IMR-90 (cell line): ENCODE measurements at regions not wholly inside any gene's neighbourhood (a gene's known extent, or its start where the extent isn't known, plus 50 kb on each side); places are given as distances from the start of the nearest gene placed in this dataset.
A peak's percentile ranks its signal among the peaks of the same experiment; 100 is the strongest.

ENCODE experiments used
- ATAC-seq: fragments of 200-7000 bp; cut with Tn5 transposase; 2 replicates; pipeline ENCODE4 v1.9.1; 2020; ENCODE audit warnings: low read depth, mild to moderate bottlenecking, moderate library complexity
- BruUV-seq: library from RNA; stranded (reverse); fragments of 400-500 nt; replicated peaks from 2 replicates; lab custom pipeline; 2021; lab: Mats Ljungman, UMichigan
- CTCF ChIA-PET: fragments of 300-600 bp; formaldehyde crosslinking; extraction: SDS; loops from one replicate; lab custom pipeline; 2021; ENCODE audit warnings: antibody characterized with exemption; lab: Yijun Ruan, JAX
- POLR2A ChIA-PET: fragments of 300-600 bp; sonication (Branson Sonifier 250); formaldehyde crosslinking; loops from one replicate; lab custom pipeline; 2022; ENCODE audit warnings: antibody characterized with exemption; ENCODE audit not compliant: unreplicated experiment; lab: Charles Lee
- DNase-seq: peaks from one replicate; pipeline ENCODE4 v3.0.0; 2013
- H2AFZ ChIP-seq: replicated peaks from 2 replicates; pipeline ENCODE3; 2013; ENCODE audit warnings: low read length, mild to moderate bottlenecking; ENCODE audit not compliant: poor library complexity
- H2AK5ac ChIP-seq: 2 replicates; pipeline ENCODE4 v1.6.1; 2013; ENCODE audit warnings: low read depth, low read length, inconsistent platforms
- H2AK9ac ChIP-seq: replicated peaks from 2 replicates; pipeline ENCODE3; 2013; ENCODE audit warnings: mild to moderate bottlenecking, low read depth, low read length, moderate library complexity; ENCODE audit not compliant: poor library complexity
- H2BK120ac ChIP-seq: 2 replicates; pipeline ENCODE4 v1.6.1; 2013; ENCODE audit warnings: low read depth, low read length, inconsistent platforms
- H2BK15ac ChIP-seq: 3 replicates; pipeline ENCODE4 v1.6.1; 2013; ENCODE audit warnings: low read depth, low read length, inconsistent platforms
- H2BK20ac ChIP-seq: 2 replicates; pipeline ENCODE4 v1.6.1; 2013; ENCODE audit warnings: low read depth, mild to moderate bottlenecking, inconsistent platforms, low read length, moderate library complexity
- H2BK5ac ChIP-seq: 2 replicates; pipeline ENCODE4 v1.6.1; 2013; ENCODE audit warnings: mild to moderate bottlenecking, low read depth, low read length, inconsistent platforms; ENCODE audit not compliant: poor library complexity, severe bottlenecking
- H3K14ac ChIP-seq: replicated peaks from 2 replicates; pipeline ENCODE4 v1.6.1; 2013; ENCODE audit warnings: low read depth, low read length, inconsistent platforms
- H3K18ac ChIP-seq: 2 replicates; pipeline ENCODE4 v1.6.1; 2013; ENCODE audit warnings: low read depth, low read length, control low read depth
- H3K23ac ChIP-seq: 2 replicates; pipeline ENCODE4 v1.6.1; 2013; ENCODE audit warnings: low read depth, low read length, inconsistent platforms
- H3K27ac ChIP-seq: 2 replicates; pipeline ENCODE4 v1.5.1; 2013; ENCODE audit warnings: mild to moderate bottlenecking, control low read depth, low read length; ENCODE audit not compliant: insufficient read depth
- H3K27me3 ChIP-seq: 2 replicates; pipeline ENCODE4 v1.6.1; 2013; ENCODE audit warnings: low read length; ENCODE audit not compliant: control insufficient read depth, insufficient read depth
- H3K36me3 ChIP-seq: 2 replicates; pipeline ENCODE4 v1.6.1; 2013; ENCODE audit warnings: low read length, mixed read lengths; ENCODE audit not compliant: control insufficient read depth, insufficient read depth
- H3K4ac ChIP-seq: 2 replicates; pipeline ENCODE4 v1.6.1; 2013; ENCODE audit warnings: low read depth, low read length, inconsistent platforms
- H3K4me1 ChIP-seq: 2 replicates; pipeline ENCODE4 v1.6.1; 2013; ENCODE audit warnings: low read length, mixed read lengths; ENCODE audit not compliant: control insufficient read depth, insufficient read depth
- H3K4me2 ChIP-seq: 2 replicates; pipeline ENCODE4 v1.6.1; 2013; ENCODE audit warnings: low read depth, mild to moderate bottlenecking, control low read depth, low read length, moderate library complexity
- H3K4me3 ChIP-seq: 2 replicates; pipeline ENCODE4 v1.5.1; 2013; ENCODE audit warnings: low read depth, mild to moderate bottlenecking, control low read depth, low read length, moderate library complexity; ENCODE audit not compliant: insufficient read depth
- H3K56ac ChIP-seq: 2 replicates; pipeline ENCODE4 v1.6.1; 2013; ENCODE audit warnings: low read length, inconsistent platforms; ENCODE audit not compliant: insufficient read depth; ENCODE audit errors: extremely low read depth
- H3K79me1 ChIP-seq, 2 experiments: 2 replicates each; pipeline ENCODE4 v1.6.1; 2013; ENCODE audit warnings: low read length in 2 of 2, inconsistent platforms in 1 of 2, low read depth in 1 of 2
- H3K9ac ChIP-seq: 2 replicates; pipeline ENCODE4 v1.6.1; 2013; ENCODE audit warnings: low read depth, low read length, control low read depth
- H3K9me1 ChIP-seq: 2 replicates; pipeline ENCODE4 v1.6.1; 2013; ENCODE audit warnings: low read length, inconsistent platforms; ENCODE audit not compliant: insufficient read depth
- H3K9me3 ChIP-seq: 2 replicates; pipeline ENCODE4 v1.6.1; 2013; ENCODE audit warnings: low read length; ENCODE audit not compliant: control insufficient read depth, insufficient read depth
- H4K20me1 ChIP-seq: 2 replicates; pipeline ENCODE4 v1.6.1; 2013; ENCODE audit warnings: low read length, inconsistent platforms; ENCODE audit not compliant: insufficient read depth
- H4K5ac ChIP-seq: 2 replicates; pipeline ENCODE4 v1.6.1; 2013; ENCODE audit warnings: mild to moderate bottlenecking, low read depth, low read length, control low read depth
- H4K8ac ChIP-seq, 2 experiments: 2 replicates each; pipeline ENCODE4 v1.6.1; 2013; ENCODE audit warnings: low read depth in 2 of 2, low read length in 2 of 2, control low read depth in 1 of 2, inconsistent platforms in 1 of 2
- H4K91ac ChIP-seq: 2 replicates; pipeline ENCODE4 v1.6.1; 2013; ENCODE audit warnings: low read depth, low read length, inconsistent platforms; ENCODE audit not compliant: insufficient read depth
- BHLHE40 ChIP-seq: fragments of 150-350 bp; IDR thresholded peaks from 2 replicates; pipeline ENCODE4 v1.6.1; 2016; ENCODE audit warnings: mild to moderate bottlenecking, low read depth, low read length
- CHD1 ChIP-seq: IDR thresholded peaks from 2 replicates; pipeline ENCODE4 v1.6.1; 2012; ENCODE audit warnings: low read depth, low read length, improper control_type of control experiment
- FOS ChIP-seq: fragments of 150-350 bp; IDR thresholded peaks from 2 replicates; pipeline ENCODE4 v1.6.1; 2016; ENCODE audit warnings: low read depth, low read length
- MAFK ChIP-seq: IDR thresholded peaks from 2 replicates; pipeline ENCODE4 v1.6.1; 2012; ENCODE audit warnings: low read depth, low read length, improper control_type of control experiment
- MXI1 ChIP-seq: IDR thresholded peaks from 2 replicates; pipeline ENCODE4 v1.6.1; 2012; ENCODE audit warnings: low read depth, mild to moderate bottlenecking, low read length, moderate library complexity, borderline replicate concordance
- POLR2A ChIP-seq: IDR thresholded peaks from 2 replicates; pipeline ENCODE4 v1.6.1; 2012; ENCODE audit warnings: mild to moderate bottlenecking, low read depth, low read length
- RAD21 ChIP-seq: IDR thresholded peaks from 2 replicates; pipeline ENCODE4 v1.6.1; 2012; ENCODE audit warnings: low read length, improper control_type of control experiment
- RCOR1 ChIP-seq: IDR thresholded peaks from 2 replicates; pipeline ENCODE4 v1.6.1; 2012; ENCODE audit warnings: mild to moderate bottlenecking, low read length, improper control_type of control experiment; ENCODE audit not compliant: insufficient replicate concordance
- RFX5 ChIP-seq: IDR thresholded peaks from 2 replicates; pipeline ENCODE4 v1.8.0; 2012; ENCODE audit warnings: low read depth, mild to moderate bottlenecking, low read length, moderate library complexity
- SMC3 ChIP-seq: fragments of 150-350 bp; IDR thresholded peaks from 2 replicates; pipeline ENCODE4 v1.6.1; 2016; ENCODE audit warnings: low read depth, mild to moderate bottlenecking, antibody characterized with exemption, low read length, moderate library complexity
- WGBS, 2 experiments: methylation state at CpG; one replicate each; pipeline versions ENCODE4 v1.1.5 to v1.1.7; 2013; ENCODE audit warnings: missing lambda C conversion rate in 2 of 2; ENCODE audit not compliant: insufficient read length in 1 of 2; ENCODE audit errors: extremely low coverage in 2 of 2; 5-methylcytosine and 5-hydroxymethylcytosine counted together
- dilution Hi-C: fragments of 300-500 bp; cut with HindIII; formaldehyde crosslinking; loops from one replicate; pipeline ENCODE4 v1.14.3; 2018; ENCODE audit warnings: low sequenced_read_pairs; ENCODE audit not compliant: unreplicated experiment
- in situ Hi-C: fragments of 300-500 bp; cut with MboI; formaldehyde crosslinking; loops from 3 replicates; pipeline ENCODE4 v1.14.3; 2019; ENCODE audit warnings: low sequenced_read_pairs, inconsistent platforms, mixed read lengths
- intact Hi-C: fragments of 100-400 bp; cut with micrococcal nuclease; formaldehyde crosslinking; loops from 2 replicates; pipeline ENCODE4 v1.10.0; 2022
- TF ChIP-seq, protein P1 (sequence below): fragments of 150-350 bp; IDR thresholded peaks from 2 replicates; pipeline ENCODE4 v1.6.1; 2017; ENCODE audit warnings: mild to moderate bottlenecking, antibody characterized with exemption, low read length, low read depth

DNA sequence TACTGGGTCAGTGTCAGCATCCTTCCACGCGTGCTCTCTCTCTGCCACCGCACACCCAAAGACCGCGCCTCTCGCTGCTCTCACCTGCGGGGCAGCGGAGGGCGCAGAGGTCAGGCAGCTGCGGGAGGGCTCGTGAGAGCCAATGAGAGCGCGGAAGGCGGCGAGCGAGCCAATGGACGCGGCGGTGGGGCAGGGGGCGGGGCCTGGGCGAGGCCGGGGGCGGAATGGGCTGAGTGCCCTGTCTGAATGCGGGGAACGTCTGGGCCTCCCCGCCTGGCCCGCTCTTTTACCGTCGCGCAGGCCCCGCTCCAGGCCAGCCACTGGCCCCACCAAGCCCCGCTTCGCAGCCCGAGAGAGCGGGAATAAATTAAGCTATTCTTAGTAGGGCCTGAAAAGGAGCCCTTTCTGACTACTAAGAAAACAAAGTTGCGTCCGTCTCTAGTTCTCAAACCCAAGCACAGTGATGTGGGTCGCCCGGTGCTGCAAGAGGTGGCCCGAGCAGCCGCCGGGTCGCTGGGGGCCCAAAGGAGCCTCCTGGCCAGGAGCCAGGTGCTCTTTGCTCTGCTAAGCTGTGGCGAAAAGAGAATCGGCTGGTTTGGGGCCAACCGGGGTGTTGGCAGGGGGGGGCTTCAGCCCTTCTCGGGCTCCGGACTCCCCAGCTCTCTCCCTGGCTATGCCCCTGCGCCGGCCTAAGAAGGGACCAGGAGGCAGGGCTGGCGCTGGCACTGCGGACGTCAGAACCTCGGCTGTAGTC lies 81.1 kb upstream of the GLI2 start:
- in situ Hi-C loops, result no loop called here
- no peak overlapping the region for H3K56ac ChIP-seq
- H2BK5ac ChIP-seq, result no peak overlapping the region
- no peak overlapping the region for H3K27ac ChIP-seq
- no peaks in the 10 kb centered on the region for H3K9me1 ChIP-seq
- H3K9me3 ChIP-seq, result peaks cover 19% of the 10 kb centered on the region
- no peaks in the 10 kb centered on the region for H3K79me1 ChIP-seq
- no peaks in the 10 kb centered on the region for H4K20me1 ChIP-seq
- intact Hi-C loops, result no loop called here
- 53% methylated on average over 28 of the region's 54 CpGs; no CpG with 5 or more reads in 1 of the 2 experiments for WGBS, 2 experiments
- BruUV-seq, result no TSS peak
- no peak overlapping the region for H3K23ac ChIP-seq
- no peak overlapping the region for H4K8ac ChIP-seq
- DNase-seq (no peak), ATAC-seq (no peak)
- H4K5ac ChIP-seq, result no peak overlapping the region
- dilution Hi-C loops, result no loop called here
- H3K4me3 ChIP-seq, result no peak overlapping the region
- ChIA-PET CTCF (no interaction called here), POLR2A (no interaction called here)
- no peak overlapping the region for H2BK120ac ChIP-seq
- H3K14ac ChIP-seq, result no peak overlapping the region
- no peak overlapping the region for H3K4ac ChIP-seq
- H3K4me1 ChIP-seq, result peaks cover 3% of the 10 kb centered on the region; the same call in 1 of the 2 replicates
- no peak overlapping the region; the same call in 2 of the 3 replicates for H2BK15ac ChIP-seq
- 0 out of 2 replicates have a peak overlapping the region, but pooled peaks have one; percentile 17 for H2AK5ac ChIP-seq
- no peak overlapping the region for H3K18ac ChIP-seq
- no peak overlapping the region for H2AK9ac ChIP-seq
- H3K27me3 ChIP-seq, result peaks cover 5% of the 10 kb centered on the region; the same call in 1 of the 2 replicates
- no peak overlapping the region; the same call in 1 of the 2 replicates for H4K91ac ChIP-seq
- H3K4me2 ChIP-seq, result no peak overlapping the region
- H2BK20ac ChIP-seq, result no peak overlapping the region
- TF ChIP-seq MXI1 (no peak), RFX5 (no peak), FOS (no peak), POLR2A (no peak), SMC3 (no peak), CHD1 (no peak), RCOR1 (no peak), BHLHE40 (no peak), MAFK (no peak), RAD21 (no peak)
- TF ChIP-seq, protein P1, sequence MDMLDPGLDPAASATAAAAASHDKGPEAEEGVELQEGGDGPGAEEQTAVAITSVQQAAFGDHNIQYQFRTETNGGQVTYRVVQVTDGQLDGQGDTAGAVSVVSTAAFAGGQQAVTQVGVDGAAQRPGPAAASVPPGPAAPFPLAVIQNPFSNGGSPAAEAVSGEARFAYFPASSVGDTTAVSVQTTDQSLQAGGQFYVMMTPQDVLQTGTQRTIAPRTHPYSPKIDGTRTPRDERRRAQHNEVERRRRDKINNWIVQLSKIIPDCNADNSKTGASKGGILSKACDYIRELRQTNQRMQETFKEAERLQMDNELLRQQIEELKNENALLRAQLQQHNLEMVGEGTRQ, result no peak
- no peak overlapping the region for H2AFZ ChIP-seq
- H3K36me3 ChIP-seq, result no peaks in the 10 kb centered on the region
- H3K9ac ChIP-seq, result no peak overlapping the region
